NCI-H82 (cell line): ENCODE measurements at regions not wholly inside any gene's neighbourhood (a gene's known extent, or its start where the extent isn't known, plus 50 kb on each side); places are given as distances from the start of the nearest gene placed in this dataset.

Experiments
- DNase-seq: peaks from one replicate; lab custom pipeline; 2025; lab: John Stamatoyannopoulos, UW

GRCh38 chr2:157056200-157056676 is 201.3 kb upstream of the GALNT5 start:
- no peak for DNase-seq

- DNase-seq: no peak
Measured at GRCh38 chr2:157058161-157058560, 199.3 kb upstream of the GALNT5 start.

GRCh38 chr2:157059036-157059435 is 198.5 kb upstream of the GALNT5 start:
- no peak for DNase-seq

- no peak for DNase-seq
Measured at GRCh38 chr2:157061799-157062198, 195.7 kb upstream of the GALNT5 start.

- no peak for DNase-seq
Measured at GRCh38 chr2:157067562-157067961, 189.9 kb upstream of the GALNT5 start.

- no peak for DNase-seq
Measured at GRCh38 chr2:157068237-157068636, 189.3 kb upstream of the GALNT5 start.

- DNase-seq: peak; percentile 71
Measured at GRCh38 chr2:157075924-157076323, 181.6 kb upstream of the GALNT5 start.

- no peak for DNase-seq
Measured at GRCh38 chr2:157076526-157077161, 180.9 kb upstream of the GALNT5 start.

GRCh38 chr2:157077753-157078350 is 179.7 kb upstream of the GALNT5 start:
- DNase-seq: no peak

GRCh38 chr2:157082950-157083349 is 174.6 kb upstream of the GALNT5 start:
- DNase-seq: no peak

GRCh38 chr2:157085522-157085921 is 172.0 kb upstream of the GALNT5 start:
- DNase-seq: no peak

- DNase-seq: no peak
Measured at GRCh38 chr2:157087373-157088002, 170.0 kb upstream of the GALNT5 start.

- DNase-seq: no peak
Measured at GRCh38 chr2:157093666-157094065, 163.8 kb upstream of the GALNT5 start.

GRCh38 chr2:157105372-157105771 is 152.1 kb upstream of the GALNT5 start:
- no peak for DNase-seq

GRCh38 chr2:157106950-157107349 is 150.6 kb upstream of the GALNT5 start:
- no peak for DNase-seq

GRCh38 chr2:157107460-157107859 is 150.0 kb upstream of the GALNT5 start:
- no peak for DNase-seq

GRCh38 chr2:157107877-157108276 is 149.6 kb upstream of the GALNT5 start:
- peak; percentile 88 for DNase-seq

- DNase-seq: no peak
Measured at GRCh38 chr2:157122776-157123175, 134.7 kb upstream of the GALNT5 start.

GRCh38 chr2:157124731-157125130 is 132.8 kb upstream of the GALNT5 start:
- DNase-seq: no peak

GRCh38 chr2:157125685-157126084 is 131.8 kb upstream of the GALNT5 start:
- DNase-seq: no peak

GRCh38 chr2:157127249-157128012 is 130.1 kb upstream of the GALNT5 start:
- DNase-seq: no peak

GRCh38 chr2:157143901-157144300 is 113.6 kb upstream of the GALNT5 start:
- no peak for DNase-seq

GRCh38 chr2:157149270-157149669 is 108.2 kb upstream of the GALNT5 start:
- DNase-seq: no peak
